ENCODE measurements at regions not wholly inside any gene's neighbourhood (a gene's known extent, or its start where the extent isn't known, plus 50 kb on each side); places are given as distances from the start of the nearest gene placed in this dataset.

DNA sequence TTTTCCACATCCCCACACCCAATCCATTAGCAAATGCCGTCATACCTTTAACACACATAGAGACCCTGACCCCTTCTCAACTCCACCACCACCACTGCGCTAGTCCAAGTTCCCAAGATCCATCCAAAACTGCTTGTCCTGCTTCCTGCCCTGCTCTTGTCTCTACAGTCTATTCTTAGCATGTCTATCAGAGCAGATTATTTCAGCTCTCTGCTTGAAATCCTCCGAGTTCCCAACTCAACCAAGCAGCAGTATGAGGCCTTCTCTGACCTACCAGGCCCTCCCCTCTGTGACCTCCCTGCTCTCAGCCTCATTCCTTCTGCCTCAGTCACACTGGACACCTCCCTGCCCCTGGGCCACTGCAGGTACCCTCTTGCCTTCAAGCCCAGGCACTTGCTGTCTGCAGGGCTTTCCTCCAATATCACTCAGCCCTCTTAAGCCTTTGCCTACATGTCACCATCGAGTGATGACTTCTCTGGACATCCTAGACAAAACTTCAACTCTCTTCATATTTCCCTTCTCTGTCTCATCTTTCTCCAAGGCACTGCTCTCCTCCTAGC, 134.6 kb downstream of the SPATA19 start:
- no peak for DNase-seq

More for the DNA sequence above, 134.6 kb downstream of the SPATA19 start:
- Mint-ChIP-seq H3K27ac (no peak overlapping the region), H3K36me3 (ENCODE audit: insufficient read depth in 1 of 3, low read depth in 3 of 3) (no peaks in the 10 kb centered on the region; a peak in 2 of 7 replicates), H3K4me1 (peaks cover 23 to 30% of the 10 kb centered on the region in 2 experiments), H3K9me3 (no peaks in the 10 kb centered on the region), H3K4me3 (no peak overlapping the region), H3K27me3 (ENCODE audit: low read depth) (peaks cover 34% of the 10 kb centered on the region)
- H2BK12ac ChIP-seq (ENCODE audit: insufficient read length, low read depth, low read length) = no peak overlapping the region
- H3K4ac ChIP-seq (ENCODE audit: low read depth, low read length) = no peak overlapping the region
- H2AFZ ChIP-seq (ENCODE audit: low read length) = no peak overlapping the region
- H4K20me1 ChIP-seq (ENCODE audit: control insufficient read depth, insufficient read depth, insufficient read length) = no peaks in the 10 kb centered on the region
- no CpG with 5 or more reads among the region's 4 CpGs for WGBS (ENCODE audit: extremely low coverage, insufficient read length, low lambda C conversion rate)
- H3K4me1 ChIP-seq (ENCODE audit: insufficient read depth, low read length) = peaks cover 22% of the 10 kb centered on the region; the same call in 1 of the 2 replicates
- no peak overlapping the region for H3K9ac ChIP-seq (ENCODE audit: extremely low read depth, insufficient read length, low read length)
- H2AK5ac ChIP-seq (ENCODE audit: insufficient read length, low read length) = no peak overlapping the region
- TF ChIP-seq CTCF (conservative IDR thresholded peaks at IDR 0.05) = no peak
- H4K8ac ChIP-seq (replicated peaks; ENCODE audit: insufficient read length, low read depth, low read length) = no peak overlapping the region
- H4K91ac ChIP-seq (ENCODE audit: insufficient read length, low read depth, low read length) = no peak overlapping the region
- peak overlapping the region; percentile 8; the same call in 1 of the 2 replicates for H3K14ac ChIP-seq (ENCODE audit: insufficient read depth, low read length)
- no peak overlapping the region for H3K27ac ChIP-seq (ENCODE audit: insufficient read length, low read depth, low read length)
- H3K56ac ChIP-seq (ENCODE audit: insufficient read length, low read depth, low read length) = no peak overlapping the region
- no peak overlapping the region for H2BK20ac ChIP-seq (ENCODE audit: low read depth, low read length, poor library complexity, severe bottlenecking)
- H3K27me3 ChIP-seq (ENCODE audit: insufficient read depth, low read length) = peaks cover 3% of the 10 kb centered on the region; the same call in 1 of the 2 replicates
- no peak overlapping the region for H2BK120ac ChIP-seq (ENCODE audit: low read depth, low read length, poor library complexity, severe bottlenecking)
- no peaks in the 10 kb centered on the region for H3K9me3 ChIP-seq (ENCODE audit: control insufficient read depth, low read depth, low read length)
- H3K18ac ChIP-seq (ENCODE audit: insufficient read length, low read depth, low read length) = no peak overlapping the region
- no peak overlapping the region for H4K5ac ChIP-seq (ENCODE audit: insufficient read length, low read depth, low read length)
- no peaks in the 10 kb centered on the region for H3K23me2 ChIP-seq (ENCODE audit: insufficient read length, low read depth, low read length, poor library complexity, severe bottlenecking)
- H2BK5ac ChIP-seq (ENCODE audit: insufficient read length, low read length) = no peak overlapping the region
- H3K4me2 ChIP-seq (ENCODE audit: insufficient read depth, insufficient read length, low read length) = no peak overlapping the region
- no peak overlapping the region for H3K23ac ChIP-seq (ENCODE audit: insufficient read length, low read depth, low read length)
- no peaks in the 10 kb centered on the region for H3K79me2 ChIP-seq (ENCODE audit: insufficient read depth, low read length)
- no peak overlapping the region for H2BK15ac ChIP-seq (ENCODE audit: low read depth, low read length)
- no peak overlapping the region for H3T11ph ChIP-seq (ENCODE audit: low read length)
- no peaks in the 10 kb centered on the region for H3K79me1 ChIP-seq (ENCODE audit: insufficient read depth, low read depth, low read length, poor library complexity, severe bottlenecking)

Data from H9 (cell line).